B cell (primary cell): ENCODE measurements at regions not wholly inside any gene's neighbourhood (a gene's known extent, or its start where the extent isn't known, plus 50 kb on each side); places are given as distances from the start of the nearest gene placed in this dataset.

ENCODE experiments used
- ATAC-seq: fragments of 200-7000 bp; cut with Tn5 transposase; one replicate; pipeline ENCODE4 v1.10.0; 2021; ENCODE audit warnings: low read depth, mild to moderate bottlenecking, moderate number of reproducible peaks, moderate library complexity
- CTCF ChIA-PET: fragments of 350-600 bp; sonication (Branson Sonifier 250); formaldehyde crosslinking; loops from one replicate; lab custom pipeline; 2021; ENCODE audit warnings: antibody characterized with exemption, inconsistent platforms; lab: Charles Lee
- POLR2A ChIA-PET: fragments of 350-600 bp; sonication (Branson Sonifier 250); formaldehyde crosslinking; loops from one replicate; lab custom pipeline; 2021; ENCODE audit warnings: antibody characterized with exemption; lab: Charles Lee
- DNase-seq: peaks from one replicate; pipeline ENCODE4 v3.0.0; 2013
- H2AFZ ChIP-seq: 2 replicates; pipeline ENCODE4 v1.6.1; 2012; ENCODE audit warnings: mild to moderate bottlenecking, low read depth, low read length; ENCODE audit not compliant: insufficient read depth, poor library complexity, severe bottlenecking
- H3K27ac ChIP-seq, 2 donors: 1 replicate in 1 of 2; 2 replicates in 1 of 2; pipeline ENCODE4 v1.5.1; 2012 to 2013; ENCODE audit warnings: low read length in 2 of 2, mild to moderate bottlenecking in 2 of 2, moderate library complexity in 1 of 2
- H3K27me3 ChIP-seq, 4 experiments: fragments of 200-600 bp in 1 of 4; sonication (generic) in 1 of 4; replicated peaks in 1 of 4; 1 replicate in 2 of 4; 2 replicates in 2 of 4; pipeline versions ENCODE4 v1.6.1 to v1.7.0; 2013 to 2016; ENCODE audit warnings: low read length in 3 of 4, mild to moderate bottlenecking in 2 of 4, mixed read lengths in 1 of 4, moderate library complexity in 1 of 4; ENCODE audit not compliant: insufficient read depth in 4 of 4, control insufficient read depth in 3 of 4; ENCODE audit errors: control extremely low read depth in 1 of 4
- H3K36me3 ChIP-seq, 2 experiments: replicated peaks in 1 of 2; 1 replicate in 1 of 2; 2 replicates in 1 of 2; pipeline versions ENCODE4 v1.6.1 to v1.7.1; 2013; ENCODE audit warnings: low read length in 1 of 2; ENCODE audit not compliant: insufficient read depth in 2 of 2, control insufficient read depth in 1 of 2; ENCODE audit errors: control extremely low read depth in 1 of 2, extremely low read depth in 1 of 2
- H3K4me1 ChIP-seq, 2 donors: fragments of 200-600 bp in 1 of 2; sonication (generic) in 1 of 2; 1 replicate in 1 of 2; 2 replicates in 1 of 2; pipeline versions ENCODE4 v1.5.1 to v1.6.1; 2013 to 2017; ENCODE audit warnings: low read length in 2 of 2; ENCODE audit not compliant: control insufficient read depth in 2 of 2, insufficient read depth in 2 of 2
- H3K4me2 ChIP-seq: replicated peaks from 2 replicates; pipeline ENCODE3; 2012; ENCODE audit warnings: mild to moderate bottlenecking, low read depth, low read length; ENCODE audit not compliant: poor library complexity, severe bottlenecking
- H3K4me3 ChIP-seq, 5 experiments: fragments of 200-600 bp in 1 of 5; sonication (generic) in 1 of 5; 1 replicate in 3 of 5; 2 replicates in 2 of 5; pipeline versions ENCODE4 v1.5.1 to v1.7.0; 2011 to 2016; ENCODE audit warnings: low read length in 4 of 5, mild to moderate bottlenecking in 4 of 5, low read depth in 2 of 5, control low read depth in 1 of 5, moderate library complexity in 1 of 5; ENCODE audit not compliant: insufficient read depth in 1 of 5; ENCODE audit errors: control extremely low read depth in 1 of 5, extremely low read depth in 1 of 5
- H3K79me2 ChIP-seq: fragments of 200-600 bp; sonication (generic); one replicate; pipeline ENCODE4 v1.6.0; 2016; ENCODE audit warnings: low read length; ENCODE audit not compliant: control insufficient read depth, insufficient read depth
- H3K9ac ChIP-seq: fragments of 200-600 bp; sonication (generic); 2 replicates; pipeline ENCODE4 v1.6.1; 2017; ENCODE audit warnings: mild to moderate bottlenecking, low read length, moderate library complexity
- H3K9me3 ChIP-seq, 3 donors: one replicate each; pipeline versions ENCODE4 v1.6.1 to v1.7.1; 2013; ENCODE audit warnings: low read length in 2 of 3; ENCODE audit not compliant: control insufficient read depth in 2 of 3, insufficient read depth in 1 of 3; ENCODE audit errors: control extremely low read depth in 1 of 3
- H4K20me1 ChIP-seq: 2 replicates; pipeline ENCODE4 v1.6.0; 2012; ENCODE audit warnings: mild to moderate bottlenecking, low read length; ENCODE audit not compliant: insufficient read depth, control insufficient read depth, poor library complexity, severe bottlenecking
- H3K27ac Mint-ChIP-seq: one replicate; pipeline ENCODE4 v1.8.0; 2021; ENCODE audit warnings: mixed read lengths
- H3K27me3 Mint-ChIP-seq: one replicate; pipeline ENCODE4 v1.8.0; 2021; ENCODE audit warnings: mixed read lengths
- H3K4me1 Mint-ChIP-seq: one replicate; pipeline ENCODE4 v1.8.0; 2021; ENCODE audit warnings: mixed read lengths
- H3K4me3 Mint-ChIP-seq: one replicate; pipeline ENCODE4 v1.8.0; 2021; ENCODE audit warnings: mixed read lengths
- H3K9me3 Mint-ChIP-seq: one replicate; pipeline ENCODE4 v1.8.0; 2022; ENCODE audit warnings: mixed read lengths; ENCODE audit not compliant: insufficient read depth
- EZH2 ChIP-seq: IDR thresholded peaks from 2 replicates; pipeline ENCODE4 v1.6.1; 2012; ENCODE audit warnings: borderline replicate concordance, low read depth, mild to moderate bottlenecking, moderate library complexity, low read length; ENCODE audit not compliant: insufficient read depth, poor library complexity, severe bottlenecking
- WGBS: methylation state at CpG from one replicate; pipeline ENCODE4 v1.1.5; 2013; ENCODE audit warnings: missing lambda C conversion rate; ENCODE audit not compliant: insufficient coverage; 5-methylcytosine and 5-hydroxymethylcytosine counted together
- intact Hi-C: fragments of 100-400 bp; cut with micrococcal nuclease; formaldehyde crosslinking; loops from one replicate; pipeline ENCODE4 v1.10.0; 2022
- TF ChIP-seq, protein P1 (sequence below): fragments of 200-600 bp; IDR thresholded peaks from one replicate; pipeline ENCODE4 v1.8.0; 2022; ENCODE audit warnings: antibody characterized with exemption, mild to moderate bottlenecking

DNA sequence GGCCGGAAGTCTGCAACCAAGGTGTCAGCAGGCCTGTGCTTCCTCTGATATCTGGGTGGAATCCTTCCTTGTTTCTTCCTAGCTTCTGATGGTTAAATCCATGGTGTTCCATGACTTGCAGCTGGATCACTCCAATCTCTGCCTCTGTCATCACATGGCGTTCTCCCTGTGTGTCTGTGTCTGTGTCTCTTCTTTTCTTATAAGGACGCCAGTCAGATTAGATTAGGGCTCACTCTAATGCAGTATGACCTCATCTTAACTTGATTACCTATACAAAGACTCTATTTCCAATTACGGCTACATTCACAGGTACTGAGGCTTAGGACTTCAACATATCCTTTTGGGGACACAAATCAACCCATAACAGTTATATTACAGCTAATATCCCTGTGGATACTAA lies 70.3 kb upstream of the FAM3C start:
- H3K79me2 ChIP-seq: no peaks in the 10 kb centered on the region
- no peak for TF ChIP-seq EZH2
- TF ChIP-seq, protein P1, sequence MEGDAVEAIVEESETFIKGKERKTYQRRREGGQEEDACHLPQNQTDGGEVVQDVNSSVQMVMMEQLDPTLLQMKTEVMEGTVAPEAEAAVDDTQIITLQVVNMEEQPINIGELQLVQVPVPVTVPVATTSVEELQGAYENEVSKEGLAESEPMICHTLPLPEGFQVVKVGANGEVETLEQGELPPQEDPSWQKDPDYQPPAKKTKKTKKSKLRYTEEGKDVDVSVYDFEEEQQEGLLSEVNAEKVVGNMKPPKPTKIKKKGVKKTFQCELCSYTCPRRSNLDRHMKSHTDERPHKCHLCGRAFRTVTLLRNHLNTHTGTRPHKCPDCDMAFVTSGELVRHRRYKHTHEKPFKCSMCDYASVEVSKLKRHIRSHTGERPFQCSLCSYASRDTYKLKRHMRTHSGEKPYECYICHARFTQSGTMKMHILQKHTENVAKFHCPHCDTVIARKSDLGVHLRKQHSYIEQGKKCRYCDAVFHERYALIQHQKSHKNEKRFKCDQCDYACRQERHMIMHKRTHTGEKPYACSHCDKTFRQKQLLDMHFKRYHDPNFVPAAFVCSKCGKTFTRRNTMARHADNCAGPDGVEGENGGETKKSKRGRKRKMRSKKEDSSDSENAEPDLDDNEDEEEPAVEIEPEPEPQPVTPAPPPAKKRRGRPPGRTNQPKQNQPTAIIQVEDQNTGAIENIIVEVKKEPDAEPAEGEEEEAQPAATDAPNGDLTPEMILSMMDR: no peak
- H3K9me3 ChIP-seq: no peaks in the 10 kb centered on the region
- intact Hi-C loops: no loop called here
- WGBS: 100% methylated on average over 3 of the region's 4 CpGs
- no peaks in the 10 kb centered on the region for H3K4me1 Mint-ChIP-seq
- no peaks in the 10 kb centered on the region for H3K27me3 ChIP-seq
- no peak overlapping the region for H3K27ac Mint-ChIP-seq
- no peaks in the 10 kb centered on the region for H3K36me3 ChIP-seq
- no peak overlapping the region for H3K4me3 ChIP-seq
- ChIA-PET CTCF (no interaction called here), POLR2A (no interaction called here)
- no peak overlapping the region for H3K4me3 Mint-ChIP-seq
- H3K9ac ChIP-seq: no peak overlapping the region
- H3K27me3 Mint-ChIP-seq: peaks cover 10% of the 10 kb centered on the region
- DNase-seq (no peak), ATAC-seq (no peak)
- no peak overlapping the region for H2AFZ ChIP-seq
- H3K27ac ChIP-seq: no peak overlapping the region
- H3K9me3 Mint-ChIP-seq: no peaks in the 10 kb centered on the region
- no peaks in the 10 kb centered on the region for H4K20me1 ChIP-seq
- H3K4me2 ChIP-seq: no peak overlapping the region
- H3K4me1 ChIP-seq: no peaks in the 10 kb centered on the region

DNA sequence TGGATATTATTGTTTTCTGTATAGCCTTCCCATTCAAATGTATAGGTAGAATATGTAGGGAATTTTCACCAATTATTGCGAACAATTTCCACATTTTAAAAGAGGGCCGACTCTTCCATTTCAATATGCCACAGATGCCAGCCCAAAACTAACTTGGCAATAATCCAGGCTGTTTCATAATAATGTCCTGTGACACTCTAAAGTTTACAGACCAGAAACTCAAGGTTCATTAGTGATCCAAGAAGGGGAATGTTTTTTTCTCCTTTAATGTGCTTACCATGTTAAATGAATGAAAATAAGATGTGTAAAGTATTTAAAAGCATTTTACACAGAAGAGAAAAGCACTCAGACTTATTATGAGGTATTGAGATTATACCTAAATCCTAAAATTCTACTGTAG lies 63.0 kb upstream of the FAM3C start:
- POLR2A ChIA-PET: no interaction called here
- WGBS: no CpG with 5 or more reads among the region's 2 CpGs

More for the DNA sequence above, 63.0 kb upstream of the FAM3C start:
- no peak overlapping the region for H3K27ac ChIP-seq
- H3K4me3 ChIP-seq: no peak overlapping the region
- no peak overlapping the region for H2AFZ ChIP-seq
- Mint-ChIP-seq H3K9me3 (no peaks in the 10 kb centered on the region), H3K27ac (no peak overlapping the region), H3K4me3 (no peak overlapping the region), H3K4me1 (no peaks in the 10 kb centered on the region), H3K27me3 (peaks cover 14% of the 10 kb centered on the region)
- H3K36me3 ChIP-seq: no peaks in the 10 kb centered on the region
- TF ChIP-seq, protein P1: no peak
- no peak for TF ChIP-seq EZH2
- H3K9ac ChIP-seq: no peak overlapping the region
- no peaks in the 10 kb centered on the region for H3K79me2 ChIP-seq
- no peaks in the 10 kb centered on the region for H3K9me3 ChIP-seq
- no peak for ATAC-seq
- no peak overlapping the region for H3K4me2 ChIP-seq
- H3K27me3 ChIP-seq: no peaks in the 10 kb centered on the region
- no peaks in the 10 kb centered on the region for H3K4me1 ChIP-seq
- DNase-seq: no peak
- no peaks in the 10 kb centered on the region for H4K20me1 ChIP-seq
- CTCF ChIA-PET: interaction anchor here (0.9 kb wide), 1 partner anchor 9 kb away, joined by 3 read pairs; no protein-coding TSS in a partner anchor
- intact Hi-C loops: no loop called here
